Gastrocnemius medialis (tissue), 4 donors: ENCODE measurements at regions not wholly inside any gene's neighbourhood (a gene's known extent, or its start where the extent isn't known, plus 50 kb on each side); places are given as distances from the start of the nearest gene placed in this dataset.

Experiments
- POLR2A ChIP-seq, 2 donors: fragments of 450-650 bp; IDR thresholded peaks; one replicate each; pipeline ENCODE4 v1.6.1; 2017; ENCODE audit warnings: antibody characterized with exemption in 2 of 2, mild to moderate bottlenecking in 2 of 2, moderate library complexity in 2 of 2
- TF ChIP-seq, protein P1 (sequence below), 5 experiments: fragments of 450-650 bp in 3 of 5; fragments of 200-600 bp in 2 of 5; sonication (generic) in 2 of 5; IDR thresholded peaks in 4 of 5; conservative IDR thresholded peaks in 1 of 5; 1 replicate in 4 of 5; 2 replicates in 1 of 5; pipeline ENCODE4 v1.5.1; 2016 to 2019; ENCODE audit warnings: antibody characterized with exemption in 5 of 5, mild to moderate bottlenecking in 3 of 5, moderate library complexity in 3 of 5

DNA sequence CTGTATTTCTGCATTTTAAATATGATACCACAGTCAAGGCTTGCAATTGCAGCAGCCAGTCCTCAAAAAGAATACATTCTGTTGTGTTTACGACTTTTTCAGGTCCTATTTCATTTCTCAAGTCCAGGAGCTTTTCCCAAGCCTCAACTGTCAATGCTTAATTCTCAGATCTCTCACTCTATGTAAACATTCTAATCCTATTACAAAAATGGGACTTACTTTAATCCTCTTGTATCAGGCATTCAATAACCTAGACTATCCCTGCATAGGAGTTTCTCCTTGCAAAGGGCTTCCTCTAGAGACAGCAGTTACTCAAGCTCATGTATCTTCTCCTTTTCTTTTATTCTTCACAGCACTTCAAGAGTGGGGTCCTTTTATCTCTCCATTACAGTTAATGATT lies 1293.0 kb downstream of the GRIK2 start:
- no peak for TF ChIP-seq POLR2A (IDR thresholded peaks at IDR 0.05)
- TF ChIP-seq, protein P1, sequence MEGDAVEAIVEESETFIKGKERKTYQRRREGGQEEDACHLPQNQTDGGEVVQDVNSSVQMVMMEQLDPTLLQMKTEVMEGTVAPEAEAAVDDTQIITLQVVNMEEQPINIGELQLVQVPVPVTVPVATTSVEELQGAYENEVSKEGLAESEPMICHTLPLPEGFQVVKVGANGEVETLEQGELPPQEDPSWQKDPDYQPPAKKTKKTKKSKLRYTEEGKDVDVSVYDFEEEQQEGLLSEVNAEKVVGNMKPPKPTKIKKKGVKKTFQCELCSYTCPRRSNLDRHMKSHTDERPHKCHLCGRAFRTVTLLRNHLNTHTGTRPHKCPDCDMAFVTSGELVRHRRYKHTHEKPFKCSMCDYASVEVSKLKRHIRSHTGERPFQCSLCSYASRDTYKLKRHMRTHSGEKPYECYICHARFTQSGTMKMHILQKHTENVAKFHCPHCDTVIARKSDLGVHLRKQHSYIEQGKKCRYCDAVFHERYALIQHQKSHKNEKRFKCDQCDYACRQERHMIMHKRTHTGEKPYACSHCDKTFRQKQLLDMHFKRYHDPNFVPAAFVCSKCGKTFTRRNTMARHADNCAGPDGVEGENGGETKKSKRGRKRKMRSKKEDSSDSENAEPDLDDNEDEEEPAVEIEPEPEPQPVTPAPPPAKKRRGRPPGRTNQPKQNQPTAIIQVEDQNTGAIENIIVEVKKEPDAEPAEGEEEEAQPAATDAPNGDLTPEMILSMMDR (IDR thresholded peaks at IDR 0.05 in 4 of 5, conservative IDR thresholded peaks at IDR 0.05 in 1 of 5) = no peak
